ENCODE measurements at regions not wholly inside any gene's neighbourhood (a gene's known extent, or its start where the extent isn't known, plus 50 kb on each side); places are given as distances from the start of the nearest gene placed in this dataset.

DNA sequence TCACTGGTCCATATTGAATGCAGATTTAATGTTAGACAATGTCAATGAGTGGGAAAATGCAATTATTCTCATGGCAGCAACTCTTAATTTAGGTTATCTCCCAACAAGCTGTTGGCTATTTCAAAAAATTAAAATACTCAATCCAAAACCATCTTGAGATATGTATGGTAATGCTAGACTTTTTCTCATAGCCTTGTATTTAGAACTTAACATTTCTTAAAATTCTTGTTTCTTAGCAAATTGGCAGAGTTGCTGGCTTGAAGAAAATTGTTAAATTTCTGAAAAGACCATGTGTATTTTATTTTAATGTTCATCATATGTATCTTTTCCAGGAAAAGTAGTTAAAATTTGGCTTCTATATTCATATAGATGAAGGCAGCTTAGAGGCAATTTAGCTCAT is 1355.1 kb downstream of the PCDH9 start:
- POLR2A ChIA-PET: no interaction called here
- no peaks in the 10 kb centered on the region for H3K36me3 Mint-ChIP-seq
- H3K27ac Mint-ChIP-seq: no peak overlapping the region
- no peak overlapping the region for H3K4me3 Mint-ChIP-seq
- no peak for ATAC-seq
- H3K9me3 Mint-ChIP-seq: no peaks in the 10 kb centered on the region
- CTCF ChIA-PET: no interaction called here
- TF ChIP-seq NFYB (CRISPR knock-in tag; conservative IDR thresholded peaks at IDR 0.05; ENCODE audit: low read depth) (no peak), TP53 (CRISPR knock-in tag; IDR thresholded peaks at IDR 0.05) (no peak), FOXP1 (CRISPR knock-in tag; IDR thresholded peaks at IDR 0.05; ENCODE audit: borderline replicate concordance) (no peak)
- TF ChIP-seq, protein P1, sequence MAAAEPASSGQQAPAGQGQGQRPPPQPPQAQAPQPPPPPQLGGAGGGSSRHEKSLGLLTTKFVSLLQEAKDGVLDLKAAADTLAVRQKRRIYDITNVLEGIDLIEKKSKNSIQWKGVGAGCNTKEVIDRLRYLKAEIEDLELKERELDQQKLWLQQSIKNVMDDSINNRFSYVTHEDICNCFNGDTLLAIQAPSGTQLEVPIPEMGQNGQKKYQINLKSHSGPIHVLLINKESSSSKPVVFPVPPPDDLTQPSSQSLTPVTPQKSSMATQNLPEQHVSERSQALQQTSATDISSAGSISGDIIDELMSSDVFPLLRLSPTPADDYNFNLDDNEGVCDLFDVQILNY (CRISPR knock-in tag; IDR thresholded peaks at IDR 0.05): no peak
- TF ChIP-seq, protein P2, sequence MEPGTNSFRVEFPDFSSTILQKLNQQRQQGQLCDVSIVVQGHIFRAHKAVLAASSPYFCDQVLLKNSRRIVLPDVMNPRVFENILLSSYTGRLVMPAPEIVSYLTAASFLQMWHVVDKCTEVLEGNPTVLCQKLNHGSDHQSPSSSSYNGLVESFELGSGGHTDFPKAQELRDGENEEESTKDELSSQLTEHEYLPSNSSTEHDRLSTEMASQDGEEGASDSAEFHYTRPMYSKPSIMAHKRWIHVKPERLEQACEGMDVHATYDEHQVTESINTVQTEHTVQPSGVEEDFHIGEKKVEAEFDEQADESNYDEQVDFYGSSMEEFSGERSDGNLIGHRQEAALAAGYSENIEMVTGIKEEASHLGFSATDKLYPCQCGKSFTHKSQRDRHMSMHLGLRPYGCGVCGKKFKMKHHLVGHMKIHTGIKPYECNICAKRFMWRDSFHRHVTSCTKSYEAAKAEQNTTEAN (CRISPR knock-in tag; IDR thresholded peaks at IDR 0.05): no peak
- no peaks in the 10 kb centered on the region; the same call in 1 of the 2 replicates for H3K4me1 Mint-ChIP-seq
- DNase-seq (ENCODE audit: low spot score): no peak
- H3K27me3 Mint-ChIP-seq (ENCODE audit: low read depth): no peaks in the 10 kb centered on the region

DNA sequence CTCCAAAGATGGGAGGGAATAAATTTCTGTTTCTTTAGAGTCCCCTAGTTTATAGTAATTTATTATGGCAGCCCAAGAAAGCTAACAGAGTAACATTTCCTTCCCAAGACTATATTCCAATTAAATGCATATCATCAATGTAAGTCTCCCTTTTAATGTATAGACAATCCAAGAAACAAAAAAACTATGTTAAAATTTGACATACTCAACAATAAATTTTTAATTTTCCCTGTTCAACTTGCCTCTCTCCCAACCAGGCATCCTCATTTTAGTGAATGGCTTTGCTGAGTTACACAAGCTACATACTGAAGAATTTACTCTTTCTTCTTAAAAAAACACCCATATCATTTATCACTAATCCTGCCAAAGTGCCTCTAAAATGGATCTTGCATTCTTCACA is 1357.7 kb downstream of the PCDH9 start:
- DNase-seq (ENCODE audit: low spot score): no peak
- H3K4me3 Mint-ChIP-seq: no peak overlapping the region
- ChIA-PET POLR2A (no interaction called here), CTCF (no interaction called here)
- ATAC-seq: no peak
- H3K4me1 Mint-ChIP-seq: no peaks in the 10 kb centered on the region
- no peaks in the 10 kb centered on the region for H3K9me3 Mint-ChIP-seq
- H3K36me3 Mint-ChIP-seq: no peaks in the 10 kb centered on the region
- H3K27me3 Mint-ChIP-seq (ENCODE audit: low read depth): no peaks in the 10 kb centered on the region
- no peak for TF ChIP-seq ZNF423 (CRISPR knock-in tag; IDR thresholded peaks at IDR 0.05)
- TF ChIP-seq NR3C1 (CRISPR knock-in tag; conservative IDR thresholded peaks at IDR 0.05; ENCODE audit: low read depth): no peak
- TF ChIP-seq NFE2L1 (CRISPR knock-in tag; IDR thresholded peaks at IDR 0.05): no peak
- TF ChIP-seq, protein P3, sequence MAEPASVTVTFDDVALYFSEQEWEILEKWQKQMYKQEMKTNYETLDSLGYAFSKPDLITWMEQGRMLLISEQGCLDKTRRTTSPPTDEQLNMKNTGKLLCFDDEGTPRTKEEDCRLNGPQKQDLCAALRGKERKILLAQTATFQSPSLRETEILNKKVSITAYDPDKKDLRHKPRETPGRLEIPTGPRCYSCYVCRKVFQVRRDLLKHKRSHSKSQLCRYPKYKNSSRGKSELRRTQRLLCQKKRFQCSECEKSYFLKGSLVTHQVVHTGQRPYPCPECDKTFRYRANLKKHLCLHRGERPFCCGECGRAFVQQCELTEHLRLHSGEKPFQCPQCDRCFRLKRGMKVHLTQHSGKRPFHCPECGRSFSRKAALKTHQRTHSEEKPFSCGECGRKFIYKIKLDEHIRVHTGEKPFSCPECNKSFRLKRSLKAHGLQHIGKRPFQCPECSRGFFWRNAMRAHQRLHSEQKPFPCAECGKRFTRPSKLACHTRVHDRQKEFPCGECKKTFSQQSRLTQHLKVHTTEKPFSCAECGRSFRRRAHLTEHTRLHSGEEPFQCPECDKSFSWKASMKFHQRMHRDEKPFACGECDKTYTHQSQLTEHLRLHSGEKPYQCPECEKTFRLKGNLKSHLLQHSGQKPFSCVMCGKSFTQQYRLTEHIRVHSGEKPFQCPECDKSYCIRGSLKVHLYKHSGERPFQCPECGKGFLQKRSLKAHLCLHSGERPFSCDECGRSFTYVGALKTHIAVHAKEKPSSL (CRISPR knock-in tag; conservative IDR thresholded peaks at IDR 0.05): no peak
- TF ChIP-seq, protein P4, sequence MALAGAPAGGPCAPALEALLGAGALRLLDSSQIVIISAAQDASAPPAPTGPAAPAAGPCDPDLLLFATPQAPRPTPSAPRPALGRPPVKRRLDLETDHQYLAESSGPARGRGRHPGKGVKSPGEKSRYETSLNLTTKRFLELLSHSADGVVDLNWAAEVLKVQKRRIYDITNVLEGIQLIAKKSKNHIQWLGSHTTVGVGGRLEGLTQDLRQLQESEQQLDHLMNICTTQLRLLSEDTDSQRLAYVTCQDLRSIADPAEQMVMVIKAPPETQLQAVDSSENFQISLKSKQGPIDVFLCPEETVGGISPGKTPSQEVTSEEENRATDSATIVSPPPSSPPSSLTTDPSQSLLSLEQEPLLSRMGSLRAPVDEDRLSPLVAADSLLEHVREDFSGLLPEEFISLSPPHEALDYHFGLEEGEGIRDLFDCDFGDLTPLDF (CRISPR knock-in tag; IDR thresholded peaks at IDR 0.05): no peak
- TF ChIP-seq, protein P5, sequence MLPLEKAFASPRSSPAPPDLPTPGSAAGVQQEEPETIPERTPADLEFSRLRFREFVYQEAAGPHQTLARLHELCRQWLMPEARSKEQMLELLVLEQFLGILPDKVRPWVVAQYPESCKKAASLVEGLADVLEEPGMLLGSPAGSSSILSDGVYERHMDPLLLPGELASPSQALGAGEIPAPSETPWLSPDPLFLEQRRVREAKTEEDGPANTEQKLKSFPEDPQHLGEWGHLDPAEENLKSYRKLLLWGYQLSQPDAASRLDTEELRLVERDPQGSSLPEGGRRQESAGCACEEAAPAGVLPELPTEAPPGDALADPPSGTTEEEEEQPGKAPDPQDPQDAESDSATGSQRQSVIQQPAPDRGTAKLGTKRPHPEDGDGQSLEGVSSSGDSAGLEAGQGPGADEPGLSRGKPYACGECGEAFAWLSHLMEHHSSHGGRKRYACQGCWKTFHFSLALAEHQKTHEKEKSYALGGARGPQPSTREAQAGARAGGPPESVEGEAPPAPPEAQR (CRISPR knock-in tag; IDR thresholded peaks at IDR 0.05): no peak
- TF ChIP-seq, protein P6, sequence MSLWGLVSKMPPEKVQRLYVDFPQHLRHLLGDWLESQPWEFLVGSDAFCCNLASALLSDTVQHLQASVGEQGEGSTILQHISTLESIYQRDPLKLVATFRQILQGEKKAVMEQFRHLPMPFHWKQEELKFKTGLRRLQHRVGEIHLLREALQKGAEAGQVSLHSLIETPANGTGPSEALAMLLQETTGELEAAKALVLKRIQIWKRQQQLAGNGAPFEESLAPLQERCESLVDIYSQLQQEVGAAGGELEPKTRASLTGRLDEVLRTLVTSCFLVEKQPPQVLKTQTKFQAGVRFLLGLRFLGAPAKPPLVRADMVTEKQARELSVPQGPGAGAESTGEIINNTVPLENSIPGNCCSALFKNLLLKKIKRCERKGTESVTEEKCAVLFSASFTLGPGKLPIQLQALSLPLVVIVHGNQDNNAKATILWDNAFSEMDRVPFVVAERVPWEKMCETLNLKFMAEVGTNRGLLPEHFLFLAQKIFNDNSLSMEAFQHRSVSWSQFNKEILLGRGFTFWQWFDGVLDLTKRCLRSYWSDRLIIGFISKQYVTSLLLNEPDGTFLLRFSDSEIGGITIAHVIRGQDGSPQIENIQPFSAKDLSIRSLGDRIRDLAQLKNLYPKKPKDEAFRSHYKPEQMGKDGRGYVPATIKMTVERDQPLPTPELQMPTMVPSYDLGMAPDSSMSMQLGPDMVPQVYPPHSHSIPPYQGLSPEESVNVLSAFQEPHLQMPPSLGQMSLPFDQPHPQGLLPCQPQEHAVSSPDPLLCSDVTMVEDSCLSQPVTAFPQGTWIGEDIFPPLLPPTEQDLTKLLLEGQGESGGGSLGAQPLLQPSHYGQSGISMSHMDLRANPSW (CRISPR knock-in tag; conservative IDR thresholded peaks at IDR 0.05; ENCODE audit: low read depth): no peak
- no peak overlapping the region for H3K27ac Mint-ChIP-seq

DNA sequence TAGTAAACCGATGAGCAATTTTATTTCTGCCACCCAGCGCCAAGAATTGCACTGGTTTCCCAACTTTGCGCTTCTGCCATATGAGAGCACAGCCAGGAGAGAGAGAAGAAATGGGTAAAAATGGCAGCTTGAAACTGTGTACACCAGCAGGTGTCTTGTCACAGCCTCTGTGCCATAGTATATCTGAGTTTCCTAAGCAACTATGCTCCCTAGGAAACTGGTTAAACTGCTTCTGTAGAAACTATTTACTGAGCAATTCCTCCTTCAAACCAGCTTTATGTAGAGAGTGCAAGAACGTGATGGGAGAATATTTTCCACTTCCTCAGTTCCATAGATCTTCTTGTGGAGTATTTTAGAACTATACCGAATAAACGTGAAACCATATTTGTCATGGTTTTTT is 1361.3 kb downstream of the PCDH9 start:
- TF ChIP-seq, protein P7, sequence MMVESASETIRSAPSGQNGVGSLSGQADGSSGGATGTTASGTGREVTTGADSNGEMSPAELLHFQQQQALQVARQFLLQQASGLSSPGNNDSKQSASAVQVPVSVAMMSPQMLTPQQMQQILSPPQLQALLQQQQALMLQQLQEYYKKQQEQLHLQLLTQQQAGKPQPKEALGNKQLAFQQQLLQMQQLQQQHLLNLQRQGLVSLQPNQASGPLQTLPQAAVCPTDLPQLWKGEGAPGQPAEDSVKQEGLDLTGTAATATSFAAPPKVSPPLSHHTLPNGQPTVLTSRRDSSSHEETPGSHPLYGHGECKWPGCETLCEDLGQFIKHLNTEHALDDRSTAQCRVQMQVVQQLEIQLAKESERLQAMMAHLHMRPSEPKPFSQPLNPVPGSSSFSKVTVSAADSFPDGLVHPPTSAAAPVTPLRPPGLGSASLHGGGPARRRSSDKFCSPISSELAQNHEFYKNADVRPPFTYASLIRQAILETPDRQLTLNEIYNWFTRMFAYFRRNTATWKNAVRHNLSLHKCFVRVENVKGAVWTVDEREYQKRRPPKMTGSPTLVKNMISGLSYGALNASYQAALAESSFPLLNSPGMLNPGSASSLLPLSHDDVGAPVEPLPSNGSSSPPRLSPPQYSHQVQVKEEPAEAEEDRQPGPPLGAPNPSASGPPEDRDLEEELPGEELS (CRISPR knock-in tag; IDR thresholded peaks at IDR 0.05): no peak
- no peak for TF ChIP-seq MXD4 (CRISPR knock-in tag; IDR thresholded peaks at IDR 0.05; ENCODE audit: borderline replicate concordance)
- TF ChIP-seq, protein P8, sequence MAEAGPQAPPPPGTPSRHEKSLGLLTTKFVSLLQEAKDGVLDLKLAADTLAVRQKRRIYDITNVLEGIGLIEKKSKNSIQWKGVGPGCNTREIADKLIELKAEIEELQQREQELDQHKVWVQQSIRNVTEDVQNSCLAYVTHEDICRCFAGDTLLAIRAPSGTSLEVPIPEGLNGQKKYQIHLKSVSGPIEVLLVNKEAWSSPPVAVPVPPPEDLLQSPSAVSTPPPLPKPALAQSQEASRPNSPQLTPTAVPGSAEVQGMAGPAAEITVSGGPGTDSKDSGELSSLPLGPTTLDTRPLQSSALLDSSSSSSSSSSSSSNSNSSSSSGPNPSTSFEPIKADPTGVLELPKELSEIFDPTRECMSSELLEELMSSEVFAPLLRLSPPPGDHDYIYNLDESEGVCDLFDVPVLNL (CRISPR knock-in tag; IDR thresholded peaks at IDR 0.05; ENCODE audit: borderline replicate concordance, low read depth): no peak
- TF ChIP-seq GABPB1 (CRISPR knock-in tag; IDR thresholded peaks at IDR 0.05): no peak
- TF ChIP-seq NR3C1 (CRISPR knock-in tag; conservative IDR thresholded peaks at IDR 0.05; ENCODE audit: low read depth): no peak
- no peak for TF ChIP-seq ZNF423 (CRISPR knock-in tag; IDR thresholded peaks at IDR 0.05)
- no peak for TF ChIP-seq JUN (CRISPR knock-in tag; IDR thresholded peaks at IDR 0.05)
- TF ChIP-seq TP53 (CRISPR knock-in tag; IDR thresholded peaks at IDR 0.05): no peak
- POLR2A ChIA-PET: interaction anchor here (0.7 kb wide), 1 partner anchor 14 kb away, joined by 3 read pairs; no protein-coding TSS in a partner anchor
- peaks cover 3% of the 10 kb centered on the region; the same call in 1 of the 2 replicates for H3K9me3 Mint-ChIP-seq
- no peaks in the 10 kb centered on the region for H3K36me3 Mint-ChIP-seq
- DNase-seq (ENCODE audit: low spot score) (no peak), ATAC-seq (no peak)
- CTCF ChIA-PET: no interaction called here
- H3K27ac Mint-ChIP-seq: no peak overlapping the region
- no peaks in the 10 kb centered on the region for H3K27me3 Mint-ChIP-seq (ENCODE audit: low read depth)
- no peaks in the 10 kb centered on the region for H3K4me1 Mint-ChIP-seq
- no peak overlapping the region for H3K4me3 Mint-ChIP-seq
